ENCODE measurements at regions not wholly inside any gene's neighbourhood (a gene's known extent, or its start where the extent isn't known, plus 50 kb on each side); places are given as distances from the start of the nearest gene placed in this dataset.

- Mint-ChIP-seq H3K4me3 (ENCODE audit: unreplicated experiment) (no peak overlapping the region), H3K4me1 (ENCODE audit: insufficient read depth, unreplicated experiment) (no peaks in the 10 kb centered on the region), H3K36me3 (ENCODE audit: insufficient read depth, unreplicated experiment) (no peaks in the 10 kb centered on the region), H3K27me3 (ENCODE audit: insufficient read depth, unreplicated experiment) (peaks cover 76% of the 10 kb centered on the region), H3K9me3 (ENCODE audit: unreplicated experiment) (peaks cover 14% of the 10 kb centered on the region), H3K27ac (ENCODE audit: low read depth, unreplicated experiment) (no peak overlapping the region)
- ChIA-PET CTCF (no interaction called here), POLR2A (no interaction called here)
- intact Hi-C loops (cut with micrococcal nuclease): no loop called here
- TF ChIP-seq, protein P1, sequence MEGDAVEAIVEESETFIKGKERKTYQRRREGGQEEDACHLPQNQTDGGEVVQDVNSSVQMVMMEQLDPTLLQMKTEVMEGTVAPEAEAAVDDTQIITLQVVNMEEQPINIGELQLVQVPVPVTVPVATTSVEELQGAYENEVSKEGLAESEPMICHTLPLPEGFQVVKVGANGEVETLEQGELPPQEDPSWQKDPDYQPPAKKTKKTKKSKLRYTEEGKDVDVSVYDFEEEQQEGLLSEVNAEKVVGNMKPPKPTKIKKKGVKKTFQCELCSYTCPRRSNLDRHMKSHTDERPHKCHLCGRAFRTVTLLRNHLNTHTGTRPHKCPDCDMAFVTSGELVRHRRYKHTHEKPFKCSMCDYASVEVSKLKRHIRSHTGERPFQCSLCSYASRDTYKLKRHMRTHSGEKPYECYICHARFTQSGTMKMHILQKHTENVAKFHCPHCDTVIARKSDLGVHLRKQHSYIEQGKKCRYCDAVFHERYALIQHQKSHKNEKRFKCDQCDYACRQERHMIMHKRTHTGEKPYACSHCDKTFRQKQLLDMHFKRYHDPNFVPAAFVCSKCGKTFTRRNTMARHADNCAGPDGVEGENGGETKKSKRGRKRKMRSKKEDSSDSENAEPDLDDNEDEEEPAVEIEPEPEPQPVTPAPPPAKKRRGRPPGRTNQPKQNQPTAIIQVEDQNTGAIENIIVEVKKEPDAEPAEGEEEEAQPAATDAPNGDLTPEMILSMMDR (IDR thresholded peaks at IDR 0.05; ENCODE audit: unreplicated experiment): no peak
- peak; percentile 42 for DNase-seq (ENCODE audit: unreplicated experiment)
- no TSS peak for BruUV-seq (replicated peaks)
Measured at GRCh38 chr6:133017581-133017980, 203.2 kb downstream of the RPS12 start.

DNA sequence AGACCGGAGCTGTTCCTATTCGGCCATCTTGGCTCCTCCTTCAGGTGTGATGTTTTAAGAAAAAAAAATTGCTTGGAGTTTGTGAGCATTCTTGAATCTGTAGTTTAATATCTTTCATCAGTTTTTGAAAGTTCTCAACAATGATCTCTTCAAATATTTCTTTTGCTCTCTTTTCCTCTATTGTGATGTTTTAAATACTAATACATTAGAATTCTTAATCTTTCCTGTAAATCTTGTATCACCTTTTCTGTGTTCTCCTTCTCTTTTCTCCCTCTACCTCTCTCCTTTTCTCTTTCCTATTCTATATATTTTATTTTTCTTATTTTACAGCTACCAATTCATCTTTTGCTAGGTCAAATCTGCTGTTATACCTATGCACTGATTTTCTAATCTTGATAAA is 212.3 kb downstream of the RPS12 start:
- H3K4me3 Mint-ChIP-seq (ENCODE audit: unreplicated experiment): no peak overlapping the region
- no TSS peak for BruUV-seq (replicated peaks)
- TF ChIP-seq, protein P1 (IDR thresholded peaks at IDR 0.05; ENCODE audit: unreplicated experiment): no peak
- no peak overlapping the region for H3K27ac Mint-ChIP-seq (ENCODE audit: low read depth, unreplicated experiment)
- CTCF ChIA-PET: no interaction called here
- no peak for DNase-seq (ENCODE audit: unreplicated experiment)
- H3K36me3 Mint-ChIP-seq (ENCODE audit: insufficient read depth, unreplicated experiment): no peaks in the 10 kb centered on the region
- no peaks in the 10 kb centered on the region for H3K9me3 Mint-ChIP-seq (ENCODE audit: unreplicated experiment)
- POLR2A ChIA-PET: no interaction called here
- intact Hi-C loops (cut with micrococcal nuclease): no loop called here
- H3K27me3 Mint-ChIP-seq (ENCODE audit: insufficient read depth, unreplicated experiment): peaks cover 48% of the 10 kb centered on the region
- H3K4me1 Mint-ChIP-seq (ENCODE audit: insufficient read depth, unreplicated experiment): no peaks in the 10 kb centered on the region

GRCh38 chr6:133033263-133033662 is 207.9 kb upstream of the EYA4 start:
- H3K4me1 Mint-ChIP-seq (ENCODE audit: insufficient read depth, unreplicated experiment): no peaks in the 10 kb centered on the region
- no peaks in the 10 kb centered on the region for H3K9me3 Mint-ChIP-seq (ENCODE audit: unreplicated experiment)
- no peaks in the 10 kb centered on the region for H3K36me3 Mint-ChIP-seq (ENCODE audit: insufficient read depth, unreplicated experiment)
- DNase-seq (ENCODE audit: unreplicated experiment): no peak
- CTCF ChIA-PET: interaction anchor here (0.6 kb wide), 1 partner anchor 475 kb away, joined by 3 read pairs; no protein-coding TSS in a partner anchor
- no TSS peak for BruUV-seq (replicated peaks)
- intact Hi-C loops (cut with micrococcal nuclease): no loop called here
- H3K27ac Mint-ChIP-seq (ENCODE audit: low read depth, unreplicated experiment): no peak overlapping the region
- peaks cover 93% of the 10 kb centered on the region for H3K27me3 Mint-ChIP-seq (ENCODE audit: insufficient read depth, unreplicated experiment)
- POLR2A ChIA-PET: no interaction called here
- TF ChIP-seq, protein P1 (IDR thresholded peaks at IDR 0.05; ENCODE audit: unreplicated experiment): no peak
- H3K4me3 Mint-ChIP-seq (ENCODE audit: unreplicated experiment): no peak overlapping the region

GRCh38 chr6:133034509-133035206 is 206.5 kb upstream of the EYA4 start:
- POLR2A ChIA-PET: no interaction called here

More at GRCh38 chr6:133034509-133035206, 206.5 kb upstream of the EYA4 start:
- no TSS peak for BruUV-seq (replicated peaks)
- peaks cover 80% of the 10 kb centered on the region for H3K27me3 Mint-ChIP-seq (ENCODE audit: insufficient read depth, unreplicated experiment)
- H3K27ac Mint-ChIP-seq (ENCODE audit: low read depth, unreplicated experiment): no peak overlapping the region
- H3K36me3 Mint-ChIP-seq (ENCODE audit: insufficient read depth, unreplicated experiment): no peaks in the 10 kb centered on the region
- no peaks in the 10 kb centered on the region for H3K9me3 Mint-ChIP-seq (ENCODE audit: unreplicated experiment)
- H3K4me1 Mint-ChIP-seq (ENCODE audit: insufficient read depth, unreplicated experiment): no peaks in the 10 kb centered on the region
- no peak overlapping the region for H3K4me3 Mint-ChIP-seq (ENCODE audit: unreplicated experiment)
- DNase-seq (ENCODE audit: unreplicated experiment): no peak
- TF ChIP-seq, protein P1 (IDR thresholded peaks at IDR 0.05; ENCODE audit: unreplicated experiment): no peak
- intact Hi-C loops (cut with micrococcal nuclease): no loop called here
- CTCF ChIA-PET: no interaction called here

Data from MCF 10A (cell line).